ENCODE measurements at regions not wholly inside any gene's neighbourhood (a gene's known extent, or its start where the extent isn't known, plus 50 kb on each side); places are given as distances from the start of the nearest gene placed in this dataset.
"Not testable (repeated sequence)": the region's sequence is repeated elsewhere in the genome, so short reads cannot be mapped to it uniquely, and the experiment has no call there.

- TF ChIP-seq CTCF, POLR2AphosphoS5, EP300 (IDR thresholded peaks at IDR 0.05): not testable (repeated sequence)
Measured at GRCh38 chrX:947262-947661, 265.2 kb downstream of the CRLF2 start.

Measured in gastroesophageal sphincter (tissue), 3 donors.